Endothelial cell of umbilical vein (primary cell): ENCODE measurements at regions not wholly inside any gene's neighbourhood (a gene's known extent, or its start where the extent isn't known, plus 50 kb on each side); places are given as distances from the start of the nearest gene placed in this dataset.
"Not testable (repeated sequence)": the region's sequence is repeated elsewhere in the genome, so short reads cannot be mapped to it uniquely, and the experiment has no call there.

ENCODE experiments used
- BruUV-seq: library from RNA; stranded (reverse); fragments of 400-500 nt; replicated peaks from 2 replicates; lab custom pipeline; 2021; lab: Mats Ljungman, UMichigan
- CTCF ChIA-PET: fragments of 300-600, 350-600 bp; sonication (Branson Sonifier 250); formaldehyde crosslinking; loops from one replicate; lab custom pipeline; 2021; ENCODE audit warnings: antibody characterized with exemption, inconsistent platforms; lab: Charles Lee
- POLR2A ChIA-PET: fragments of 300-600, 350-600 bp; sonication (Branson Sonifier 250); formaldehyde crosslinking; loops from one replicate; lab custom pipeline; 2021; ENCODE audit warnings: antibody characterized with exemption, inconsistent platforms; lab: Charles Lee
- DNase-seq: peaks from one replicate; pipeline ENCODE4 v3.0.0-alpha.2; 2011; ENCODE audit warnings: low read depth, low spot score
- FAIRE-seq: peaks from 2 replicates; lab custom pipeline; 2011; peaks lifted over from hg19 to GRCh38; lab: Jason Lieb, UNC
- H2AFZ ChIP-seq: 2 replicates; pipeline ENCODE4 v1.6.0; 2012; ENCODE audit warnings: low read depth, low read length, control low read depth, inconsistent platforms
- H3K27ac ChIP-seq: 2 replicates; pipeline ENCODE4 v1.5.1; 2011; ENCODE audit warnings: low read depth, mild to moderate bottlenecking, control low read depth, low read length, moderate library complexity; ENCODE audit not compliant: insufficient read depth
- H3K27me3 ChIP-seq, 2 experiments: 2 replicates each; pipeline versions ENCODE4 v1.6.0 to v1.6.1; 2011; ENCODE audit warnings: low read length in 2 of 2, mixed read lengths in 1 of 2; ENCODE audit not compliant: control insufficient read depth in 2 of 2, insufficient read depth in 2 of 2
- H3K36me3 ChIP-seq, 2 experiments: 2 replicates in 1 of 2; 3 replicates in 1 of 2; pipeline ENCODE4 v1.5.1; 2011; ENCODE audit warnings: low read length in 2 of 2, mild to moderate bottlenecking in 1 of 2, moderate library complexity in 1 of 2; ENCODE audit not compliant: control insufficient read depth in 2 of 2, insufficient read depth in 2 of 2; ENCODE audit errors: extremely low read depth in 1 of 2
- H3K4me1 ChIP-seq: 3 replicates; pipeline ENCODE4 v1.5.1; 2011; ENCODE audit warnings: mild to moderate bottlenecking, low read length; ENCODE audit not compliant: control insufficient read depth, insufficient read depth; ENCODE audit errors: extremely low read depth
- H3K4me2 ChIP-seq: 2 replicates; pipeline ENCODE4 v1.6.1; 2011; ENCODE audit warnings: low read length, control low read depth, mixed read lengths; ENCODE audit not compliant: insufficient read depth
- H3K4me3 ChIP-seq, 3 experiments: fragments of 200-600 bp in 1 of 3; sonication (generic), shearing (Covaris generic) in 1 of 3; replicated peaks in 1 of 3; 2 replicates each; pipeline ENCODE4 v1.5.1; 2011 to 2016; ENCODE audit warnings: control low read depth in 3 of 3, low read length in 3 of 3, mild to moderate bottlenecking in 2 of 3, inconsistent platforms in 1 of 3, low read depth in 1 of 3, moderate library complexity in 1 of 3; ENCODE audit not compliant: insufficient read depth in 1 of 3
- H3K79me2 ChIP-seq: 2 replicates; pipeline ENCODE4 v1.6.0; 2012; ENCODE audit warnings: low read length, inconsistent platforms; ENCODE audit not compliant: control insufficient read depth, insufficient read depth
- H3K9ac ChIP-seq: replicated peaks from 2 replicates; pipeline ENCODE3; 2011; ENCODE audit warnings: low read length, control low read depth; ENCODE audit not compliant: insufficient read depth; ENCODE audit errors: extremely low read depth
- H3K9me1 ChIP-seq: replicated peaks from 3 replicates; pipeline ENCODE4 v1.6.0; 2011; ENCODE audit warnings: mild to moderate bottlenecking, low read length; ENCODE audit not compliant: control insufficient read depth, insufficient read depth; ENCODE audit errors: extremely low read depth
- H3K9me3 ChIP-seq: replicated peaks from 2 replicates; pipeline ENCODE4 v1.5.1; 2012; ENCODE audit warnings: low read length, inconsistent platforms; ENCODE audit not compliant: control insufficient read depth, insufficient read depth
- H4K20me1 ChIP-seq: replicated peaks from 2 replicates; pipeline ENCODE3; 2011; ENCODE audit warnings: mild to moderate bottlenecking, low read length; ENCODE audit not compliant: control insufficient read depth, insufficient read depth; ENCODE audit errors: extremely low read depth
- CTCF ChIP-seq, 2 donors: IDR thresholded peaks; 1 replicate in 1 of 2; 2 replicates in 1 of 2; pipeline ENCODE4 v1.5.1; 2011; ENCODE audit warnings: low read length in 2 of 2, mild to moderate bottlenecking in 2 of 2, moderate library complexity in 2 of 2, control low read depth in 1 of 2, inconsistent platforms in 1 of 2, low read depth in 1 of 2; ENCODE audit not compliant: insufficient read depth in 1 of 2; ENCODE audit errors: extremely low read depth in 1 of 2
- EZH2 ChIP-seq: IDR thresholded peaks from 2 replicates; pipeline ENCODE4 v1.6.1; 2012; ENCODE audit warnings: borderline replicate concordance, low read depth, mild to moderate bottlenecking, moderate library complexity, low read length, inconsistent platforms; ENCODE audit not compliant: severe bottlenecking
- FOS ChIP-seq: IDR thresholded peaks from 2 replicates; pipeline ENCODE4 v1.6.1; 2011; ENCODE audit warnings: mild to moderate bottlenecking, low read length, moderate library complexity, borderline replicate concordance; ENCODE audit not compliant: insufficient read depth
- GATA2 ChIP-seq: IDR thresholded peaks from 2 replicates; pipeline ENCODE4 v1.7.0; 2011; ENCODE audit warnings: low read depth, mild to moderate bottlenecking, moderate library complexity, mixed read lengths, low read length; ENCODE audit not compliant: insufficient read length, insufficient read depth
- JUN ChIP-seq: IDR thresholded peaks from 2 replicates; pipeline ENCODE4 v1.6.1; 2011; ENCODE audit warnings: borderline replicate concordance, low read depth; ENCODE audit not compliant: insufficient read length, insufficient read depth
- MYC ChIP-seq: IDR thresholded peaks from one replicate; pipeline ENCODE4 v1.6.1; 2011; ENCODE audit warnings: mild to moderate bottlenecking, low read depth, low read length
- POLR2A ChIP-seq: IDR thresholded peaks from 2 replicates; pipeline ENCODE4 v1.6.1; 2012; ENCODE audit warnings: low read depth, mild to moderate bottlenecking, control low read depth, low read length
- POLR2AphosphoS5 ChIP-seq: IDR thresholded peaks from 2 replicates; pipeline ENCODE4 v1.6.1; 2012; ENCODE audit warnings: low read depth, mild to moderate bottlenecking, control low read depth, low read length, moderate library complexity; ENCODE audit not compliant: insufficient read depth
- dilution Hi-C: fragments of 300-500 bp; cut with MboI; formaldehyde crosslinking; loops from one replicate; pipeline ENCODE4 v1.15.0; 2019; ENCODE audit warnings: low sequenced_read_pairs; ENCODE audit not compliant: extremely low pct_ligation_motif_present
- intact Hi-C: fragments of 100-400 bp; cut with micrococcal nuclease; formaldehyde crosslinking; loops from one replicate; pipeline ENCODE4 v1.10.0; 2022
- TF ChIP-seq, protein P1 (sequence below): IDR thresholded peaks from 2 replicates; pipeline ENCODE4 v1.6.1; 2011; ENCODE audit not compliant: insufficient read depth, insufficient read length

DNA sequence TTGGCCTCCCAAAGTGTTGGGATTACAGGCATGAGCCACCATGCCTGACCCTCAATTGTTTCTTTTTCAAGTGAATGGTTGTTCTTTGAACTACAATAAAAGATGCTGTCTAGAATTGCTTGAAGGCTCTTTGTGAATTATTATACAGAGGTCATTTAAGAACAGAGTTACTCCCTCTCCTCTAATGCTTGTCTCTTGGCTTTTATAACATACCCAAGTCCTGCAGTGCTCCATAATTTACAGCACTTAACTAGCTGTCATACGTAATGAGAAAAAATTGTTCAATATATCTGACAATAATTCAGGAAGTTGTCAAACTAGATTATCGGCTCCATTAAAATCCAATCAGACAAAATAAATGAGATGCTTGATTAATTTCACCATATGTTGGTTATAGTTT, 823.0 kb upstream of the ATXN7L3B start:
- no peaks in the 10 kb centered on the region for H3K79me2 ChIP-seq
- no peak overlapping the region for H2AFZ ChIP-seq
- H3K27ac ChIP-seq: no peak overlapping the region
- dilution Hi-C loops: no loop called here
- FAIRE-seq (no peak), DNase-seq (no peak)
- ChIA-PET CTCF (no interaction called here), POLR2A (no interaction called here)
- no peaks in the 10 kb centered on the region for H3K36me3 ChIP-seq
- no TSS peak for BruUV-seq
- no peak overlapping the region for H3K9ac ChIP-seq
- peaks cover 2% of the 10 kb centered on the region for H3K9me3 ChIP-seq
- TF ChIP-seq CTCF (IDR thresholded peaks at IDR 0.05; ENCODE audit: extremely low read depth in 1 of 2, insufficient read depth in 1 of 2, low read depth in 1 of 2, low read length in 2 of 2): no peak
- TF ChIP-seq FOS: no peak
- no peak for TF ChIP-seq MYC
- no peak for TF ChIP-seq POLR2AphosphoS5
- TF ChIP-seq EZH2: no peak
- TF ChIP-seq, protein P1, sequence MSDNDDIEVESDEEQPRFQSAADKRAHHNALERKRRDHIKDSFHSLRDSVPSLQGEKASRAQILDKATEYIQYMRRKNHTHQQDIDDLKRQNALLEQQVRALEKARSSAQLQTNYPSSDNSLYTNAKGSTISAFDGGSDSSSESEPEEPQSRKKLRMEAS: no peak
- no peak for TF ChIP-seq GATA2
- TF ChIP-seq POLR2A: no peak
- no peak for TF ChIP-seq JUN
- no peak overlapping the region for H3K4me3 ChIP-seq
- no peaks in the 10 kb centered on the region for H3K4me1 ChIP-seq
- H3K4me2 ChIP-seq: no peak overlapping the region
- no peaks in the 10 kb centered on the region for H3K9me1 ChIP-seq
- intact Hi-C loops: no loop called here
- H4K20me1 ChIP-seq: no peaks in the 10 kb centered on the region
- H3K27me3 ChIP-seq: no peaks in the 10 kb centered on the region

- H3K9me3 ChIP-seq, H3K9me1 ChIP-seq, H2AFZ ChIP-seq, H3K4me1 ChIP-seq, dilution Hi-C loops, POLR2A ChIA-PET, BruUV-seq, intact Hi-C loops, H3K79me2 ChIP-seq, H3K27ac ChIP-seq, H3K27me3 ChIP-seq, DNase-seq, H3K4me3 ChIP-seq, CTCF ChIA-PET, H3K4me2 ChIP-seq, H3K36me3 ChIP-seq, H4K20me1 ChIP-seq, FAIRE-seq, H3K9ac ChIP-seq: not testable (repeated sequence)
These were observed 821.5 kb upstream of the ATXN7L3B start for GRCh38 chr12:73716143-73716542.
